OCI-LY7 (cell line): ENCODE measurements at regions not wholly inside any gene's neighbourhood (a gene's known extent, or its start where the extent isn't known, plus 50 kb on each side); places are given as distances from the start of the nearest gene placed in this dataset.

Experiments used
- BruUV-seq: library from RNA; stranded (reverse); fragments of 400-500 nt; replicated peaks from 2 replicates; lab custom pipeline; 2021; lab: Mats Ljungman, UMichigan
- CTCF ChIA-PET: fragments of 300-600 bp; sonication (Branson Sonifier 250); formaldehyde crosslinking; loops from one replicate; lab custom pipeline; 2022; ENCODE audit warnings: antibody characterized with exemption; ENCODE audit not compliant: unreplicated experiment; lab: Charles Lee
- POLR2A ChIA-PET: fragments of 300-600 bp; sonication (Branson Sonifier 250); formaldehyde crosslinking; loops from one replicate; lab custom pipeline; 2022; ENCODE audit warnings: antibody characterized with exemption; lab: Charles Lee
- DNase-seq: peaks from one replicate; pipeline ENCODE4 v3.0.0-alpha.2; 2015; ENCODE audit warnings: low spot score
- H2AFZ ChIP-seq: fragments of 200-600 bp; sonication (generic), shearing (Covaris generic); 2 replicates; pipeline ENCODE4 v1.6.1; 2014; ENCODE audit warnings: mild to moderate bottlenecking, antibody characterized with exemption, low read length, moderate library complexity
- H3K27ac ChIP-seq: fragments of 200-600 bp; sonication (generic); 2 replicates; pipeline ENCODE4 v1.5.1; 2014; ENCODE audit warnings: mixed run types, low read depth, mild to moderate bottlenecking, moderate library complexity, low read length, inconsistent platforms; ENCODE audit not compliant: poor library complexity, severe bottlenecking
- H3K36me3 ChIP-seq: fragments of 200-600 bp; sonication (generic); 2 replicates; pipeline ENCODE4 v1.6.1; 2014; ENCODE audit warnings: mild to moderate bottlenecking, antibody characterized with exemption, low read length, moderate library complexity, mixed read lengths; ENCODE audit not compliant: insufficient read depth
- H3K4me1 ChIP-seq: fragments of 200-600 bp; sonication (generic); 2 replicates; pipeline ENCODE4 v1.5.1; 2014; ENCODE audit warnings: mild to moderate bottlenecking, low read length; ENCODE audit not compliant: insufficient read depth, poor library complexity, severe bottlenecking
- H3K4me2 ChIP-seq: fragments of 200-600 bp; sonication (generic); 2 replicates; pipeline ENCODE4 v1.6.1; 2014; ENCODE audit warnings: mild to moderate bottlenecking, low read length
- H3K4me3 ChIP-seq: fragments of 200-600 bp; sonication (generic); 2 replicates; pipeline ENCODE4 v1.5.1; 2014; ENCODE audit warnings: mild to moderate bottlenecking, low read depth, low read length; ENCODE audit not compliant: poor library complexity, severe bottlenecking
- H3K79me2 ChIP-seq: fragments of 200-600 bp; sonication (generic); 2 replicates; pipeline ENCODE4 v1.6.1; 2016; ENCODE audit warnings: low read depth, mild to moderate bottlenecking, low read length, moderate library complexity, mixed read lengths; ENCODE audit not compliant: insufficient read depth
- H3K9me2 ChIP-seq: fragments of 200-600 bp; sonication (generic); 2 replicates; pipeline ENCODE4 v1.6.1; 2016; ENCODE audit warnings: mild to moderate bottlenecking, low read length, mixed read lengths; ENCODE audit not compliant: insufficient read depth
- H3K9me3 ChIP-seq: fragments of 200-600 bp; sonication (generic); 2 replicates; pipeline ENCODE4 v1.6.1; 2014; ENCODE audit warnings: mild to moderate bottlenecking, mixed run types, low read length, mixed read lengths
- H4K20me1 ChIP-seq: fragments of 200-600 bp; sonication (generic); 2 replicates; pipeline ENCODE4 v1.6.1; 2014; ENCODE audit warnings: mild to moderate bottlenecking, antibody characterized with exemption, low read length, moderate library complexity, mixed read lengths; ENCODE audit not compliant: insufficient read depth
- CTCF ChIP-seq: fragments of 200-600 bp; sonication (generic); conservative IDR thresholded peaks from 2 replicates; pipeline ENCODE4 v1.5.1; 2014; ENCODE audit warnings: mild to moderate bottlenecking, antibody characterized with exemption, low read length, moderate library complexity, mixed read lengths
- EZH2phosphoT487 ChIP-seq: fragments of 200-600 bp; sonication (generic); IDR thresholded peaks from 2 replicates; pipeline ENCODE4 v1.6.1; 2018; ENCODE audit warnings: low read depth, borderline replicate concordance, mild to moderate bottlenecking, mixed run types, antibody characterized with exemption, low read length, moderate library complexity, mixed read lengths
- intact Hi-C: fragments of 100-400 bp; cut with micrococcal nuclease; formaldehyde crosslinking; loops from one replicate; pipeline ENCODE4 v1.10.0; 2022; ENCODE audit not compliant: unreplicated experiment

GRCh38 chrX:148228521-148228920 lies 247.4 kb downstream of the FMR1NB start:
- intact Hi-C loops = no loop called here
- BruUV-seq = no TSS peak
- H3K4me1 ChIP-seq = no peaks in the 10 kb centered on the region
- H4K20me1 ChIP-seq = no peaks in the 10 kb centered on the region
- DNase-seq = no peak
- no peaks in the 10 kb centered on the region for H3K36me3 ChIP-seq
- ChIA-PET CTCF (no interaction called here), POLR2A (no interaction called here)
- no peaks in the 10 kb centered on the region for H3K9me3 ChIP-seq
- no peak overlapping the region for H3K4me3 ChIP-seq
- no peaks in the 10 kb centered on the region for H3K79me2 ChIP-seq
- no peak overlapping the region for H3K4me2 ChIP-seq
- TF ChIP-seq EZH2phosphoT487 (no peak), CTCF (no peak)
- no peak overlapping the region for H3K27ac ChIP-seq
- H3K9me2 ChIP-seq = no peaks in the 10 kb centered on the region
- no peak overlapping the region for H2AFZ ChIP-seq

- no peaks in the 10 kb centered on the region for H3K4me1 ChIP-seq
- BruUV-seq = no TSS peak
- H3K36me3 ChIP-seq = no peaks in the 10 kb centered on the region
- intact Hi-C loops = no loop called here
- no peaks in the 10 kb centered on the region for H3K9me2 ChIP-seq
- H2AFZ ChIP-seq = no peak overlapping the region
- ChIA-PET CTCF (no interaction called here), POLR2A (no interaction called here)
- H4K20me1 ChIP-seq = no peaks in the 10 kb centered on the region
- no peak overlapping the region for H3K4me3 ChIP-seq
- no peaks in the 10 kb centered on the region for H3K9me3 ChIP-seq
- no peak overlapping the region for H3K27ac ChIP-seq
- no peaks in the 10 kb centered on the region for H3K79me2 ChIP-seq
- no peak for TF ChIP-seq CTCF
- no peak for TF ChIP-seq EZH2phosphoT487
- no peak overlapping the region for H3K4me2 ChIP-seq
- no peak for DNase-seq
These were observed 248.7 kb downstream of the FMR1NB start for GRCh38 chrX:148229801-148230303.

- H2AFZ ChIP-seq = peak overlapping the region; percentile 64
- CTCF ChIA-PET = no interaction called here
- H3K9me2 ChIP-seq = no peaks in the 10 kb centered on the region
- POLR2A ChIA-PET = no interaction called here
- BruUV-seq = no TSS peak
- H3K4me2 ChIP-seq = no peak overlapping the region
- peaks cover 3% of the 10 kb centered on the region for H3K4me1 ChIP-seq
- H3K4me3 ChIP-seq = no peak overlapping the region
- H4K20me1 ChIP-seq = no peaks in the 10 kb centered on the region
- intact Hi-C loops = no loop called here
- H3K36me3 ChIP-seq = no peaks in the 10 kb centered on the region; the same call in 1 of the 2 replicates
- no peaks in the 10 kb centered on the region for H3K79me2 ChIP-seq
- no peaks in the 10 kb centered on the region for H3K9me3 ChIP-seq
- TF ChIP-seq CTCF (no peak), EZH2phosphoT487 (no peak)
- DNase-seq = peak; percentile 3
- no peak overlapping the region for H3K27ac ChIP-seq
These were observed 240.4 kb upstream of the AFF2 start for GRCh38 chrX:148259990-148260389.
